HAP-1 (cell line): ENCODE measurements at regions not wholly inside any gene's neighbourhood (a gene's known extent, or its start where the extent isn't known, plus 50 kb on each side); places are given as distances from the start of the nearest gene placed in this dataset.

ENCODE experiments used
- DNase-seq, 2 experiments: peaks; one replicate each; pipeline ENCODE4 v3.0.0-alpha.2; 2016 to 2020; ENCODE audit warnings: low spot score in 2 of 2
- H3K27me3 ChIP-seq: fragments of 250-450 bp; sonication (Bioruptor Pico); 2 replicates; pipeline ENCODE4 v1.5.1; 2020; ENCODE audit warnings: low read depth, mild to moderate bottlenecking, moderate library complexity
- H3K36me3 ChIP-seq: fragments of 250-450 bp; sonication (Bioruptor Pico); replicated peaks from 2 replicates; pipeline ENCODE4 v1.5.1; 2020; ENCODE audit warnings: mild to moderate bottlenecking
- H3K4me1 ChIP-seq: fragments of 250-450 bp; sonication (Bioruptor Pico); 2 replicates; pipeline ENCODE4 v1.5.1; 2020; ENCODE audit warnings: mild to moderate bottlenecking
- H3K4me3 ChIP-seq: fragments of 250-450 bp; sonication (Bioruptor Pico); 2 replicates; pipeline ENCODE4 v1.5.1; 2020; ENCODE audit warnings: mild to moderate bottlenecking, moderate library complexity
- H3K9me3 ChIP-seq: fragments of 250-450 bp; sonication (Bioruptor Pico); 2 replicates; pipeline ENCODE4 v1.5.1; 2020; ENCODE audit warnings: mild to moderate bottlenecking, moderate library complexity
- in situ Hi-C: fragments of 300-500 bp; cut with MboI; formaldehyde crosslinking; loops from 3 replicates; pipeline ENCODE4 v1.14.3; 2020; ENCODE audit warnings: low sequenced_read_pairs, inconsistent platforms, mixed read lengths

- Histone ChIP-seq H3K27me3 (no peaks in the 10 kb centered on the region), H3K4me3 (no peak overlapping the region), H3K9me3 (no peaks in the 10 kb centered on the region), H3K4me1 (no peaks in the 10 kb centered on the region), H3K36me3 (no peaks in the 10 kb centered on the region)
- no peak for DNase-seq
- in situ Hi-C loops = no loop called here
These were observed 778.5 kb downstream of the VRK1 start for GRCh38 chr14:97575677-97576076.

- no peaks in the 10 kb centered on the region for H3K27me3 ChIP-seq
- DNase-seq = no peak
- H3K4me3 ChIP-seq = no peak overlapping the region
- in situ Hi-C loops = no loop called here
- H3K36me3 ChIP-seq = no peaks in the 10 kb centered on the region
- no peaks in the 10 kb centered on the region for H3K4me1 ChIP-seq
- no peaks in the 10 kb centered on the region for H3K9me3 ChIP-seq
These were observed 781.9 kb downstream of the VRK1 start for GRCh38 chr14:97578982-97579548.

- H3K4me1 ChIP-seq = no peaks in the 10 kb centered on the region
- H3K4me3 ChIP-seq = no peak overlapping the region
- no peak for DNase-seq
- H3K36me3 ChIP-seq = no peaks in the 10 kb centered on the region
- no peaks in the 10 kb centered on the region for H3K9me3 ChIP-seq
- H3K27me3 ChIP-seq = no peaks in the 10 kb centered on the region
- in situ Hi-C loops = no loop called here
These were observed 783.8 kb downstream of the VRK1 start for GRCh38 chr14:97581016-97581415.

GRCh38 chr14:97582022-97582421 lies 784.8 kb downstream of the VRK1 start:
- Histone ChIP-seq H3K9me3 (no peaks in the 10 kb centered on the region), H3K4me1 (no peaks in the 10 kb centered on the region), H3K36me3 (no peaks in the 10 kb centered on the region), H3K27me3 (no peaks in the 10 kb centered on the region), H3K4me3 (no peak overlapping the region)
- DNase-seq = no peak
- in situ Hi-C loops = no loop called here

- Histone ChIP-seq H3K27me3 (no peaks in the 10 kb centered on the region), H3K4me1 (no peaks in the 10 kb centered on the region), H3K36me3 (no peaks in the 10 kb centered on the region), H3K4me3 (no peak overlapping the region), H3K9me3 (no peaks in the 10 kb centered on the region)
- no peak for DNase-seq
- in situ Hi-C loops = no loop called here
These were observed 787.3 kb downstream of the VRK1 start for GRCh38 chr14:97584528-97584927.

GRCh38 chr14:97592341-97592980 lies 795.3 kb downstream of the VRK1 start:
- Histone ChIP-seq H3K4me3 (no peak overlapping the region), H3K4me1 (no peaks in the 10 kb centered on the region), H3K9me3 (no peaks in the 10 kb centered on the region), H3K27me3 (no peaks in the 10 kb centered on the region), H3K36me3 (no peaks in the 10 kb centered on the region)
- in situ Hi-C loops = no loop called here
- no peak for DNase-seq

- in situ Hi-C loops = no loop called here
- DNase-seq = no peak
- Histone ChIP-seq H3K4me1 (no peaks in the 10 kb centered on the region), H3K27me3 (no peaks in the 10 kb centered on the region), H3K4me3 (no peak overlapping the region), H3K36me3 (no peaks in the 10 kb centered on the region), H3K9me3 (no peaks in the 10 kb centered on the region)
These were observed 797.1 kb downstream of the VRK1 start for GRCh38 chr14:97594306-97594705.

GRCh38 chr14:97602438-97603117 lies 805.4 kb downstream of the VRK1 start:
- no peaks in the 10 kb centered on the region for H3K9me3 ChIP-seq
- H3K36me3 ChIP-seq = no peaks in the 10 kb centered on the region
- in situ Hi-C loops = no loop called here
- DNase-seq = no peak
- H3K4me3 ChIP-seq = no peak overlapping the region
- no peaks in the 10 kb centered on the region for H3K4me1 ChIP-seq
- no peaks in the 10 kb centered on the region for H3K27me3 ChIP-seq

- H3K27me3 ChIP-seq = no peaks in the 10 kb centered on the region
- in situ Hi-C loops = no loop called here
- DNase-seq = no peak
- no peaks in the 10 kb centered on the region for H3K36me3 ChIP-seq
- H3K4me3 ChIP-seq = no peak overlapping the region
- no peaks in the 10 kb centered on the region for H3K4me1 ChIP-seq
- H3K9me3 ChIP-seq = no peaks in the 10 kb centered on the region
These were observed 806.0 kb downstream of the VRK1 start for GRCh38 chr14:97603201-97603600.

- Histone ChIP-seq H3K9me3 (no peaks in the 10 kb centered on the region), H3K36me3 (no peaks in the 10 kb centered on the region), H3K4me3 (no peak overlapping the region), H3K27me3 (no peaks in the 10 kb centered on the region), H3K4me1 (no peaks in the 10 kb centered on the region)
- no peak for DNase-seq
- in situ Hi-C loops = no loop called here
These were observed 807.5 kb downstream of the VRK1 start for GRCh38 chr14:97604731-97605130.

- no peak for DNase-seq
- Histone ChIP-seq H3K36me3 (no peaks in the 10 kb centered on the region), H3K27me3 (no peaks in the 10 kb centered on the region), H3K9me3 (no peaks in the 10 kb centered on the region; the same call in 1 of the 2 replicates), H3K4me3 (no peak overlapping the region), H3K4me1 (no peaks in the 10 kb centered on the region)
- in situ Hi-C loops = no loop called here
These were observed 821.2 kb downstream of the VRK1 start for GRCh38 chr14:97618401-97618800.

GRCh38 chr14:97618917-97619690 lies 821.9 kb downstream of the VRK1 start:
- Histone ChIP-seq H3K27me3 (no peaks in the 10 kb centered on the region), H3K9me3 (no peaks in the 10 kb centered on the region; the same call in 1 of the 2 replicates), H3K4me3 (no peak overlapping the region), H3K36me3 (no peaks in the 10 kb centered on the region), H3K4me1 (no peaks in the 10 kb centered on the region)
- DNase-seq = no peak
- in situ Hi-C loops = no loop called here

GRCh38 chr14:97620066-97620465 lies 822.9 kb downstream of the VRK1 start:
- no peak for DNase-seq
- H3K36me3 ChIP-seq = no peaks in the 10 kb centered on the region
- no peaks in the 10 kb centered on the region for H3K27me3 ChIP-seq
- H3K9me3 ChIP-seq = no peaks in the 10 kb centered on the region; the same call in 1 of the 2 replicates
- in situ Hi-C loops = no loop called here
- H3K4me1 ChIP-seq = no peaks in the 10 kb centered on the region
- H3K4me3 ChIP-seq = no peak overlapping the region

- H3K36me3 ChIP-seq = no peaks in the 10 kb centered on the region
- no peak overlapping the region for H3K4me3 ChIP-seq
- no peaks in the 10 kb centered on the region for H3K4me1 ChIP-seq
- in situ Hi-C loops = no loop called here
- H3K9me3 ChIP-seq = no peaks in the 10 kb centered on the region; the same call in 1 of the 2 replicates
- H3K27me3 ChIP-seq = no peaks in the 10 kb centered on the region
- no peak for DNase-seq
These were observed 827.8 kb downstream of the VRK1 start for GRCh38 chr14:97624985-97625384.
